ENCODE measurements at regions not wholly inside any gene's neighbourhood (a gene's known extent, or its start where the extent isn't known, plus 50 kb on each side); places are given as distances from the start of the nearest gene placed in this dataset.

DNA sequence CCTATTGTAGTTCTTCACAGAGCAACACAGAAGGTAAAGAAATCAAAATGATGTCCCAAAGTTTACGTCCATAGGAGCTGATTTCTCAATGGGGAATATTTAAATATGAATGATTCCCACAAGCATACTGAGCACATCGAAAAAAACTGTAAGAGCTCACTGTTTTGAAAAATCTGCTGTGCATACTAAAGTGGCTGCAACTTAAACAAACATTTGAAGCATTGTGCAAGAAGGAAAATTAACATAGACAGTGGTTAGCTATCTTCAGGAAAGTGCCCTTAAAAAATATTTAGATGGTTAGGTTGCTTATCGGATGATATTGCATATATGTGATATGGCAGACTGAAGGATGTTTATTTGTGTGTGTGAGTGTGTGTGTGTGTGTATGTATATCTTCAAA lies 747.6 kb downstream of the RFPL4B start:
- no peak for TF ChIP-seq CTCF (IDR thresholded peaks at IDR 0.05; ENCODE audit: low read depth, low read length)
- peak; percentile 26 to 51 for DNase-seq (ENCODE audit: low read depth in 2 of 2)

DNA sequence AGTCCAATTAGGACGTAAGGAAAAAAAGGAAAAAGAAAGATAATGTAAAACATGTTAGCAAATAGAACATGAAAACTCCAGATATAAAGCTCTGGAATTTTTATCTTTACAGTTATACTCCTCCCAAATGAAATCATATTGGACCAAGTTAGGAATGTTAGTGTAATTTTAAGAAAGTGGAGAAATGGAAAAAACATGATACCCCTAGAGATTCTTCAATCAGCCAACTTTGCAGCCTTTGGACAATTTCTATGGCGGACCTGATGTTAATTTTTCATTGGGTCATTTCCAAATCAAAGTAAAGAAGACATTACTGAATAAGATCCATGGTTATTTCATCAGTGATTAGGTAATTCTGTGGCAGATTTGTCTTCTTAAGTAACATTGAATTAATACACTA lies 748.7 kb downstream of the RFPL4B start:
- DNase-seq (ENCODE audit: low read depth in 2 of 2) = no peak
- H3K4me3 ChIP-seq (replicated peaks in 1 of 2; ENCODE audit: low read depth in 2 of 2, low read length in 2 of 2) = no peak overlapping the region
- no peak for TF ChIP-seq CTCF (IDR thresholded peaks at IDR 0.05; ENCODE audit: low read depth, low read length)

More for the DNA sequence above, 747.6 kb downstream of the RFPL4B start:
- H3K4me3 ChIP-seq (replicated peaks in 1 of 2; ENCODE audit: low read depth in 2 of 2, low read length in 2 of 2) = no peak overlapping the region

GRCh38 chr6:113102761-113103160 lies 754.4 kb upstream of the MARCKS start:
- TF ChIP-seq CTCF (IDR thresholded peaks at IDR 0.05; ENCODE audit: low read depth, low read length) = no peak
- H3K4me3 ChIP-seq (replicated peaks in 1 of 2; ENCODE audit: low read depth in 2 of 2, low read length in 2 of 2) = no peak overlapping the region
- DNase-seq (ENCODE audit: low read depth in 2 of 2) = peak; percentile 54 to 83

DNA sequence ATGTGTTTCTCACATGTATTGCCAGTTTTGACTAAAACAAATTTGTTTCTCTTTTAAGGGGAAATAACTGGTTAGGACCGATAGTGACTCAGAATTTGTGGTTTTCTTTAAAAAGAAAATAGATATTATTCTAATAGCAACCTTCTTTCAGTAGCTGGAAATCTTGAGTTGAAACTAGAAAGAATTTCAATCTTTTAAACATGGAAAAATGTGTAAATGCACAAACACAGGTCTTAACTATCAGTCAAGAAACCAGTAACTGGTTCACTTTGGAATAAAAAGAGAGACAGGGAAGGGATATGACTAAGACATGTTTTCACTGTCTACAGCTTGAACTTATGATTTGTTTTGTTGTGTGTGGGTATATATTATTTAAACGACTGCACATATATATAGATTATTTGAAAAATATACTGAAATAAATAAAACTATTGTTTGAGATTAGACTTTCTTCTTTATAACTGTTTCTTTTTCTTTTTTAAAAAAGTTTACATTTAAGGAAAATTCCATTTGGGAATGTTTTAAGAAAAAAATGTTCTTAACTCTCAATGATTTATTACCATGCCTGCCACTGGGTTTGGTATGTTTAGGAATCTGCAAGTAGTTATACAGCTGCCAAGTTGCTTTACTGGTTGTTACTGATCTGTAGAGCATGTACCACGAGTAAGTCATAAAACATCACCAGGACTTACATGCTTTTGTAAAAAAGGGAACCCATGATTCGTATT lies 753.3 kb upstream of the MARCKS start:
- no peak overlapping the region for H3K4me3 ChIP-seq (replicated peaks in 1 of 2; ENCODE audit: low read depth in 2 of 2, low read length in 2 of 2)
- no peak for TF ChIP-seq CTCF (IDR thresholded peaks at IDR 0.05; ENCODE audit: low read depth, low read length)
- peak; percentile 58 to 66 for DNase-seq (ENCODE audit: low read depth in 2 of 2)

DNA sequence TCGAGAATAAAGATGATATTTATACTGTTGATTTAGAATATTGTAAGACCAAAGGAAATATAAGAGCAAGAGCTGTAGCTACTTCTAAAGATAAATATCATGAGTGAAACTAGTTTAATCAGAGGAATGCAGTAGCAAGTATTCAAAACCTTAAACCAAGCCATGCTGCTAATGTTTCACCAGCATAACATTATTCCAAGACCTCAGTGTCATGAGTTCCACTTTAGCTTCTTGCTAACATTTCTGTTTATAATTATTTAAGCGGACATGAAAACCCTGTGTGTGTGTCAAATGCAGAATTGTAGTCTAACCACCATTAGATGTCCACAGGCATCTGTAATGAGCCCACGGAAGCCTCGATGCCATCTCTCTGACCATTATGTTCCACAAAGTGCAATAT lies 752.6 kb upstream of the MARCKS start:
- DNase-seq (ENCODE audit: low read depth in 2 of 2) = no peak
- no peak overlapping the region for H3K4me3 ChIP-seq (replicated peaks in 1 of 2; ENCODE audit: low read depth in 2 of 2, low read length in 2 of 2)
- TF ChIP-seq CTCF (IDR thresholded peaks at IDR 0.05; ENCODE audit: low read depth, low read length) = no peak

GRCh38 chr6:113104951-113105350 lies 752.2 kb upstream of the MARCKS start:
- no peak overlapping the region for H3K4me3 ChIP-seq (replicated peaks in 1 of 2; ENCODE audit: low read depth in 2 of 2, low read length in 2 of 2)
- no peak for TF ChIP-seq CTCF (IDR thresholded peaks at IDR 0.05; ENCODE audit: low read depth, low read length)
- DNase-seq (ENCODE audit: low read depth in 2 of 2) = no peak

DNA sequence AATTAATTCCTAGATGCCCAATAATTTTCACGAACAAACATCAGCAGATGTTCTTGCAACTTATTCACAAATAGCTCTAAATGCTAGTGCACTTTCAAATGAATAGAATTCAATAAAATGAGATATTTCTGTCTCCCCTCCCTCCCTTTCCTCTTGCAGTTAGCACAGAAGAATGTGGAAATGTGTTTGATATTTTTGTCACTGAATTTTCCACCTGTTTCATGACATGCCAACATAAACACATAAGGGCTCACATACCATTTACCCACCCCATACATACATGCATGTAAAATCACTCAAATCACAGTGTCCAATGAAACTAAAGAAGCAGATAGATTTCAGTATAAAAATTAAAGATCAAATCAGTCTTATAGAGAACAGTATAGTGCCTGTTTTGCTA lies 746.9 kb upstream of the MARCKS start:
- DNase-seq (ENCODE audit: low read depth in 2 of 2) = no peak
- no peak for TF ChIP-seq CTCF (IDR thresholded peaks at IDR 0.05; ENCODE audit: low read depth, low read length)

More for the DNA sequence above, 746.9 kb upstream of the MARCKS start:
- no peak overlapping the region for H3K4me3 ChIP-seq (replicated peaks in 1 of 2; ENCODE audit: low read depth in 2 of 2, low read length in 2 of 2)

Data from cardiac fibroblast (primary cell).